Memory B cell (primary cell): ENCODE measurements at regions not wholly inside any gene's neighbourhood (a gene's known extent, or its start where the extent isn't known, plus 50 kb on each side); places are given as distances from the start of the nearest gene placed in this dataset.

Experiments
- ATAC-seq: fragments of 150-1000 bp; cut with Tn5 transposase; 2 replicates; pipeline ENCODE4 v1.10.0; 2021; ENCODE audit warnings: low read depth, mild to moderate bottlenecking, moderate library complexity
- DNase-seq, 2 donors: peaks; one replicate each; pipeline ENCODE4 v3.0.0; 2022; ENCODE audit warnings: low spot score in 2 of 2
- H3K27ac Mint-ChIP-seq: one replicate; pipeline ENCODE4 v1.8.0; 2022; ENCODE audit warnings: mild to moderate bottlenecking, moderate library complexity, mixed read lengths
- H3K27me3 Mint-ChIP-seq: one replicate; pipeline ENCODE4 v1.8.0; 2022; ENCODE audit warnings: mixed read lengths
- H3K36me3 Mint-ChIP-seq: one replicate; pipeline ENCODE4 v1.8.0; 2022; ENCODE audit warnings: mild to moderate bottlenecking, mixed read lengths
- H3K4me1 Mint-ChIP-seq: one replicate; pipeline ENCODE4 v1.8.0; 2022; ENCODE audit warnings: mixed read lengths
- H3K4me3 Mint-ChIP-seq: one replicate; pipeline ENCODE4 v1.8.0; 2022; ENCODE audit warnings: mild to moderate bottlenecking, moderate library complexity, mixed read lengths
- H3K9me3 Mint-ChIP-seq: one replicate; pipeline ENCODE4 v1.8.0; 2022; ENCODE audit warnings: mixed read lengths

GRCh38 chr3:48067271-48067670 lies 51.1 kb upstream of the MAP4 start:
- Mint-ChIP-seq H3K9me3 (no peaks in the 10 kb centered on the region), H3K36me3 (peaks cover 9% of the 10 kb centered on the region), H3K4me3 (no peak overlapping the region), H3K4me1 (peaks cover 19% of the 10 kb centered on the region), H3K27ac (no peak overlapping the region), H3K27me3 (no peaks in the 10 kb centered on the region)
- no peak for DNase-seq
- ATAC-seq, result no peak
